HG02870 (cell line): ENCODE measurements at regions not wholly inside any gene's neighbourhood (a gene's known extent, or its start where the extent isn't known, plus 50 kb on each side); places are given as distances from the start of the nearest gene placed in this dataset.

Source experiments
- ATAC-seq: cut with Tn5 transposase; IDR thresholded peaks from one replicate; pipeline ENCODE4 v1.9.1; 2021; ENCODE audit warnings: mild to moderate bottlenecking, moderate library complexity; ENCODE audit not compliant: unreplicated experiment

GRCh38 chr9:36763778-36764177 is 191.1 kb downstream of the MELK start:
- no peak for ATAC-seq

GRCh38 chr9:36764364-36765076 is 191.8 kb downstream of the MELK start:
- ATAC-seq: no peak

GRCh38 chr9:36765077-36765390 is 192.3 kb downstream of the MELK start:
- ATAC-seq: no peak

GRCh38 chr9:36765468-36766341 is 193.0 kb downstream of the MELK start:
- peak; percentile 98 for ATAC-seq

- ATAC-seq: no peak
These were observed 196.0 kb downstream of the MELK start for GRCh38 chr9:36768677-36769076.

GRCh38 chr9:36770025-36770424 is 197.3 kb downstream of the MELK start:
- ATAC-seq: no peak

- ATAC-seq: no peak
These were observed 200.0 kb downstream of the MELK start for GRCh38 chr9:36772449-36773403.

GRCh38 chr9:36778682-36779081 is 206.0 kb downstream of the MELK start:
- ATAC-seq: no peak

GRCh38 chr9:36779582-36779981 is 206.9 kb downstream of the MELK start:
- no peak for ATAC-seq

GRCh38 chr9:36780186-36780585 is 207.5 kb downstream of the MELK start:
- no peak for ATAC-seq

- ATAC-seq: no peak
These were observed 208.8 kb downstream of the MELK start for GRCh38 chr9:36781533-36781932.
